GM18502 (cell line): ENCODE measurements at regions not wholly inside any gene's neighbourhood (a gene's known extent, or its start where the extent isn't known, plus 50 kb on each side); places are given as distances from the start of the nearest gene placed in this dataset.
"Not testable (repeated sequence)": the region's sequence is repeated elsewhere in the genome, so short reads cannot be mapped to it uniquely, and the experiment has no call there.

Experiments used
- ATAC-seq: cut with Tn5 transposase; IDR thresholded peaks from one replicate; pipeline ENCODE4 v1.9.1; 2021; ENCODE audit warnings: mild to moderate bottlenecking; ENCODE audit not compliant: unreplicated experiment, poor library complexity

DNA sequence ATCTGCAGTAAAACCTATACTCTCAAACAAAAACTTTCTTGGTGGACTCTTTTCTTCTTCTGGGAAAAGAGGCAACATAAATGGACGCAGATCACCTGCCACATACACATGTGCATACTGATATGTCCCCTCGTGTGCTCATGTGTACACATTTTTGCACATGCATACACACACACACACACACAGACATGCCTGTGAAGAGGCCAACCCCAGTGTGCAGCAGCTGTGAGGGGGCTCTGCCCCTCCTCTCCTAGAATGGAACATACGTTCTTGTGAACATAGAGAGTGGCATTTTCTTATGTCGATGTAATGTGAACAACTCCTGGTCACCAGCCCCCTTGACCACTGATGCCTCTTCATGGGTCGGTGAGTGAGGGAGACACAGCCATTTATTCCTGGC is 188.9 kb upstream of the PLGLB2 start:
- not testable (repeated sequence) for ATAC-seq

DNA sequence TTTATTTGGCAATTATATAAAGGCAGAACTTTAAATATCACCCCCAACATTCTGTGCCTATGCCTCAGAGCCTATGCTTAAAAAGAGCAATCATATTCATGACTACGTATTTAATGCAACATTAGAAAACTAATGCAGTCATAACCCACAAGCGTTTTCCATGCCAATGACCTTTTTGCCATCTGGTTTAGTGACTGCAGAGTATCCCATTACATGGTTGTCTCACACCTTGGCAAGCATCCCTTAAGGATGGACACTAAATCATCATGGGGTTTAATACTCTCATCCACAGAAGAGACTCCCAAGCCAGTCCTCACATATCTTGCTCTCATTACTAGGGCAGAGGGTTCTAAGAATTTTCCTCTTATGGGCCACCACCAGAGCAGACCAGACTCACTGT is 188.2 kb upstream of the PLGLB2 start:
- ATAC-seq: not testable (repeated sequence)

DNA sequence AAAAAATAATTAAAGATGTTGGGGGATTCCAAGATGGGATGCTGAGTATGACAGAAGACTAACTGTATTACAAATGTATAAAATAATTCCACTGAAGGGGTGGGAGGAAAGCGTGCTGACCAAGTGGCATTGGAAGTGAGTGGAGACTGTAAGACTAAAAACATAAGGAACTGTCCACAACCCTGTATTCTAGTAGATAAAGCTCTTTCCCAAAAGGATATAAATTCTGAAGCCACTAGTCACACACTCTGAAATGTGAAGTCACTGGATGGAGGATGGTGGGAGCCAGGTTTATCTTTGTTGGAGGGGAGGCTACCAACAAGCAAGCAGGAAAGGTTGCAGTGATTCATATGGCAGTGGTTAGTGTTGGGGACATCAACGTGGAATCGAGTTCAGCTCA is 182.8 kb upstream of the PLGLB2 start:
- not testable (repeated sequence) for ATAC-seq

DNA sequence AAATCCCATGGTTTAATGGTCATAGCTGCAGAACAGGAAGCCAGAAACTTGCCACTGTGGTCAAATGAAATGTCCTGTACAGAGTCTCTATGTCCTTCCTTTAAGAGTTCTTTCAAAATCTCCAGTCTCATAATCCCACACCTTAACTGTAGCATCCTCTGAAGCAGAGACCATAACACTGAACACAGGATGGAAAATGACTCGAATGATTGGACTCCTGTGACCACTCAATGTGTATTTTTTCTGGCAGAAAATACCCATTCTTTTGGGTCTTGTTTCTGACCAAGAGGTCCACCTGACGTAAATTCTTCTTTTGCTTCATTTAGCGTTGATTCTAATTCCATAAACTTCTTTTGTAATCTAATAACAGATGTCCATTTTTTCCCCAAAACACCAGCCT is 181.4 kb upstream of the PLGLB2 start:
- not testable (repeated sequence) for ATAC-seq

DNA sequence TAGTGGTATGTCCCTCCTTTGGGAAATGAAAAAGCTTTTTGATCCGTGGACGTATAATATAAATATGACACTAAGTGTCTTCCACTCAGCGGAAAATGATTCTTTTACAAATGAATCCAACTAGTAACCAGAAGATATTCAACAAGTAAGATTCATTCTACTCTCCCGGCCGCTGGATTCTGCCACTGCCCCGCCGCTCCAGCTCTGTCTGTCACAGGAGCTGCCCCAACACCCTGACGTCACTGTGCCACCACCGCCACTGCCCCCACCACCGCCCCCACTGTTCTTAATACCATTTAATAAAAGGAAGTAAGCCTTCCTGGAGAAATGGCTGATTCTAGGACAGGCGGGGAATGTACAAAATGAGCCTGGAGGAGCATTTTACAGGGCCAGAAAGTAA is 180.8 kb upstream of the PLGLB2 start:
- not testable (repeated sequence) for ATAC-seq

DNA sequence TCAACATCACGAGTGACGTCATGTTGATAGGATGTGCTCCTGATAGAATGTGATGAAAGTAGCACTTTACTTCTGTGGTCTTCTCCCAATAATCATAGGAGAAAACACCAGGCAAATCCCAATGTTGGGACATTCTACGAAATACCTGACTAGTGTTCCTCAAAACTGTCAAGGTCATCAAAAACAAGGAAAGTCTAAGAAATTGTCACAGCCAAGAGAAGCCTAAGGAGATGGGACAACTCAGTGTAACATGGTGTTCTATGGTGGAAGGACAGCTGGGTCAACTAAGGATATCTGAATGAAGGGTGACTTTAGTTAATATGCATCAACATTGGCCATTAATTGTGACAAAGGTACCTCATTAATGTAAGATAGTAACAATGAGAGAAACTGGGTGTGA is 180.0 kb upstream of the PLGLB2 start:
- ATAC-seq: not testable (repeated sequence)

DNA sequence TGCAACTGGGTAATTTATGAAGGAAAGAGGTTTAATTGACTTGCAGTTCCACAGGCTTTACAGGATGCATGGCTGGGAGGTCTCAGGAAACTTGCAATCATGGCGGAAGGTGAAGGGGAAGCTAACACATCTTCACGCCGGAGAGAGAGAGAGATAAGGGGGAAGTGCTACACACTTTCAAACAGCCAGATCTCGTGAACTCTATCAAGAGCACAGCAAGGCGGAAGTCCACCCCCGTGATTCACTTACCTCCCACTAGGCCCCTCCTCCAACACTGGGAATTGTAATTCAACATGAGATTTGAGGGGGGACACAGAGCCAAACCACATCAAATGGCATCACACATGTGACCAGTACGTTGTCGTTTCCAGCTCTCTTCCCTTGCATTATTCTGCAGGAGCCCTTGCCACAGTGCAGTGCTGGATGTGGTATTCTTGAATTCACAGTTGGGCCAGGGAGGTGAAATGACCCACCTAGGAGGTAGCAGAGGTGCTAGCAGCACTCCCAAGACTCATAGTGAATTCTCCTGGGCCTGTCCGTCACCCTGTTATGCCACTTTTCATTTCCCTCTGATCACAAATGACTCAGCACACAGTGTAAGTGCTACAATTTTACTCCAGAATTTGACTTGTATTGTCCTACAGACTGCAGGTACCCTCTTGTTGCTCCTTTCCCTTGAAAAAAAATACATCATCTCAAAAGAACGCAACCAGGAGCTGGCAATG is 179.2 kb upstream of the PLGLB2 start:
- ATAC-seq: not testable (repeated sequence)

DNA sequence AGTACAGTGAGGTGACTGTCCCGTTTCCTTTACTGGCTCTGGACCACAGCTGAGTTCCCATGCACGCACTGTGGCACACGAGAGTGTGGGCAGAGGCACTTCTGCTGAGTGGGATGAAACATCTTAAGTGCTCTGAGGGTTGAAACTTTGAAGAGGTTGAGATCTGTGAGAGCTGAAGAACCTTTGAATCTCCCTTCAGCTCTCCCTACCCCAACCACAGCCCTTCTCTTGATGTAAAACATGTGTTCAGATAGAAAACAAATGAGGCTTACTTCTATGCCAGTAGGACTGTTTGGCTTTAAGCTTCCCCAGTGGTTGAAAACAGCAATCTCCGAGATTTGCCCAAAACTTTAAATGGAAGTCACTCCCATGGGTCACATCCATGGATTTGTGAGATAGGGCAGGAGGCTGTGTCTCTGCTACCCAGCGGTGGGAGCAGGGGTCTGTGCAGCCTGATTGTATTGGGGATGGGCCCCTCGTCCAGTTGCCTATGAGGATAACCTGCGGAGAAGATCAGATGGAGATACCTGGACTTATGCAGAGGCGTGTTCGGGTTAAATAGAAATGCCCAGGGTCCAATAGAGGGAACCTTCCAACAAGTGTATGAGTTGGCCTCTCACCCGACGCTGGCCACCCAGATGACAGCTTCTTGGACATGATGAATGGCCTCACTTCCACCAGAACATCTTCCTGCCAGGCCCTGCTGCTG is 178.0 kb upstream of the PLGLB2 start:
- ATAC-seq: not testable (repeated sequence)

DNA sequence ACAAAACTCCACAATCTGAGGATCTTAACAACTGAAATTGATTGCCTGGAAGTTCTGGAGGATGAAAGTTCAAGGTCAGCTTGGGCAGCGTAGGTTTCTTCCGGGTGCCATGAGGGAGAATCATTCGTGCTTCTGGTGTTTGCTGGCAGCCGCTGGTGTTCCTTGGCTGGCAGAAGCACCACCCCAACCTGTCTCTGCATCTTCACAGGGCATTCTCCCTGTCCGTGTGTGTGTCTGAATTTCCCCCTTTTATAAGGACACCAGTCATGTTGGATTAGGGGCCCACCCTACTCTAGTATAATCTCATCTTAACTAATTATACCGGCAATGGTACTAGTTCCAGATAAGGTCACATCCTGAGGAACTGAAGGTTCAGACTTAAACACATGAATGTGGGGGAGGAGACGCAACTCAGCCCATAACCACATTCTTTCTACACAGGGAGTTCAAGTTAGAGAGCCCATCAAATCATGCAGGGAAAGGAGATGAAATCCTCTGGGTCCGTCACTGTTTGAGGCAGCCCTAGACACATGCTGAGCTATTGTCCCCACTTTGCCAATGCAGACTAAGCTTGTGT is 175.9 kb upstream of the PLGLB2 start:
- ATAC-seq: not testable (repeated sequence)

DNA sequence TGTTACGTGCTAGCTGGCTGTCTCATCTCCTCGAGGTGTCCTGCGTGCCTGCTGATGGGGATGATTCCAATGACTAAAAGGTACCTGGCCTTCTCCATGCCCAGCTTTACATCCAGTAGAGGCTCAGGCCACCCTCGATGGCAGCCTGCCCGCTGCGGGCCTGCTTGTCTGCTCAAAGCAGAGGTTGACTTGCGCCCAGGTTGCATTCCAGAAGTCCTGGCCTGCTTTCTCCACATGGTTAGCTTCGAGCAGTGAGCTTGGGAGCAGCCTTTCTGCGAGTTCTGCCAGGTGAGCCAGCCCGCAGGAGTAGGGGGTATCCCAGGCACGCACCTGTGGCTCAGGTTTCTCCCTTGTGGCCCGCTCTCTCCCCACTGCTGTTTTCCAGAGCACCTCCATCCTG is 175.0 kb upstream of the PLGLB2 start:
- ATAC-seq: not testable (repeated sequence)

DNA sequence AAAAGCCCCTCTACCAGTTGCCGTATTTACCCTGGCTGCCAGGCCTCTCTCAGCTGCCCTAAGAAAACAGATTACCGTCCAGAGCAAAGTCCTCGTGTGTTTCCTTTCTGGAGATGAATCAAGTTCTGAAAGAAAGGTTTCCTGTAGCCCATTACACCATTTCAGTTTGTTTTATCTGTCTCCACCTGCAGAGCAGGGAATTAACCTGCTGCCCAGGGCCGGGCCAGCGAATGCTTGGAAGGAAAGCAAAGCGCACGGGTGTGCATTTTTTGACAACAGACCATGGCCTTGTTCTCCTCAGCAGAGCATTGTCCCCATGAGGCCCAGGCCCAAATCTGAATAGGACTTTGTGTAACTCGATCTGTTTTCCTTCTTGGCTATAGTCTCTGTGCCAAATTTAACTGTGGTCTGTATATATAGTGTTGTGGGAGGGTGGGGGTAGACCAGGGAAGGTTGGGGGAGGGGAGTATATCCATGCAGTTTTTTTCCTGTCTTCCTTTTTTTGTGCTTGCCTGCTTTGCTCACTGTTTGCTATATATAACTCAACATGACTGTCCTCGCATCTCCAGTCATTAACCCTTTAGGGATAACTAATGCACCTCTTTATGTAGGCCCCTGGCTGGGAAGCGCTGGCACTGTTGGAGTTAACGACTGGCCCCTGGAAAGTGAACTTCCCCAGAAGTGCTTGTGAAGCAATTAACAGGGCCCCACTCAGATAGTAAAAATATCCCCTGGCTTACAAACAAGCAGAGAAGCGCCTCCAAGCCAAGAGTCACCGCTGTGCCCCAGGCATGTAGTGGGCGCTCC is 174.3 kb upstream of the PLGLB2 start:
- not testable (repeated sequence) for ATAC-seq

DNA sequence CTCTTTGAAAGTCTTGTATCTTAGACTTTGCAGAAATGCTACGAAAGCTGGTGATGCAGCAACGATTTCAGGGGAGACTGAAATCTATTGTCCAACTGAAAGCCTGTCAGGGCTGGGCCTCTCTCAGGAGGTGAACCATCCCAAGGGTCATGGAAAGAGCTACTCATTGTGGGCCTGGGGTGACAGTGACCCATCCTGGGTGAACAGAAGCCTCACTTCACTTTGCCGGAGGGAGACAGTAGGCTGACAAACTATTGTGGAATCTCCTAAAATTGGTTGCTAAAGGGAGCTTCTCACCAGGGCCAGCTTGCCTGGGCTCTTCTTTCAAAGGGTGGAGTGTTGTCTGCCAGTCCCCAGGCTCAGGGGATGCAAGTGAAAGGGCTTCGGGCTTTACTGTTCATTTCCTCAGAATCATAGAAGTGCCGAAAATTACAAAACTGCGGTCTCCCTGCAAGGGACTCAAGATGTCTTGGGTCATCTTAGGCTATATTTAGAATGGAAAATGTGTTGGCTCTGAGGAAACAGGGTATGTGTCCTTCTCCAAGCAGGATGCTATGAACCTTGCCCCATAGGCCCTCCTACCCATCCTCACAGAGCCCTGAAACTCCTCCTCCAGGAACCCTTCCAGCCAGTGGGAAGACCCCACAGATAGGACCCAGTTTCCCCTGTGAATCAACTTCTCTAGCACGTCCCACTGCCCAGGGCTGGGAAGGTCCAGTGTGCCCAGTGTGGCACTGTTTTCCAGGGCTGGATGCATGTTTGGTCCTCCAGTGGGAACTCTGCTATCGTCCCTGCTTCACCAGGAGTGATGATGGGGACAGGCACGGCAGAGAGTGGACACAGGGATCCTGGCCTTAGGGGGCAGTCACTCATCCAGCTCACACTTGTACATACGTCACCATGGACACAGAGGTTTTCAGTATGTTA is 173.4 kb upstream of the PLGLB2 start:
- ATAC-seq: not testable (repeated sequence)

DNA sequence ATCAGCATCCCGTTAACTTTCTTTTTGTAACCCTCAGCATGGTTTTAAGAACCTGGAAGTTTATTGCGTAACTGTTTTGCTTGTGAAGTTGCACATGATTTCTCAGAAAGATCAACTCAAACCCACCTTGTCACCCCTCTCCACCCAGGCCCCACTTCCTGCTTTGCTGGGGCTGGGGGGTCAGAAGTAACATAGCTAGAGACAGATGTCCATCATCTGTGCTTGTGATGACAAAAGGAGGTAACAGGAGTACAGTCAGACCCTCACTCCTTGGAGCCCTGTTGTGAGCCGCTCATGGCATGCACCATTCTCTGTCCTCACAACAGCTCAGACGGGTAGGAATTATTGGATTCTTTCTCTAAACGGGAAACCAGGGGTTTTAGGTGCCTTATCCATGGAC is 172.7 kb upstream of the PLGLB2 start:
- not testable (repeated sequence) for ATAC-seq

DNA sequence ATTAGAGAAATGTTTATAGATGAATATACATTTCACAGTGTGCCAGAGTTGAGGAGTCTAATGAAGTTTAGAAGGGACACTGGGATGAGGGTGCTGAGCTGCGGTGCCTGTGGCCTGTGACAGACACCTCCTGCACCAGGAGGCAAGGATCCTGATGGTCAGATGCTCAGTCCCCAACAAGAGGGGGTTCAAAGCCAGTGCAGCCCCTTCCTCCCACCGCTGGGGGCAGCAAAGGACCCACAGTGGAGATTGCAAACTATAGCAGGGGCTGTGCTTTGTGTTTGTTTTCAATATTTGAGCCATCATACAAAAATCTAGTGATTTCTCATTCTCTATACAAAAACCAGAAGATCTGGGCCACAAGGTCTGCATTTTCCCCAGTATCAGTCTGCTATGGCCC is 170.5 kb upstream of the PLGLB2 start:
- not testable (repeated sequence) for ATAC-seq

DNA sequence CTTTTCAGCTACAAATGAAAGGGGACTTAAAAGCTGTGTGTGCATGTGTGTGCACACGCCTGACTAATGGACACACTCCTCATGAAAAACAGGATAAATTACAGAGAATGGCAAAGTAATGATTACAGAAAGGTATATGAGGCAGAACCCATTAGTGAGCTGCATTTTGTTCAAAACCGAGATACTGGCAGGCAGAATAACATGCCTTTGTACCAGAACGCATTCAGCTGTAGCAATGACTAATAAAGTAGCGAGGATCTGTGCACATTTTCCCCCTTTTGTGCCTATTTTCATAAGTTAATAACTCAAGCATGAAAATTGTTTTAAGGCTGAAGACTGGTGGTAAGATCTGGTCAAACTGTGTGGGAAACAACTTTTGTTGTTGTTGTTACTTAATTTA is 165.7 kb upstream of the PLGLB2 start:
- ATAC-seq: not testable (repeated sequence)

DNA sequence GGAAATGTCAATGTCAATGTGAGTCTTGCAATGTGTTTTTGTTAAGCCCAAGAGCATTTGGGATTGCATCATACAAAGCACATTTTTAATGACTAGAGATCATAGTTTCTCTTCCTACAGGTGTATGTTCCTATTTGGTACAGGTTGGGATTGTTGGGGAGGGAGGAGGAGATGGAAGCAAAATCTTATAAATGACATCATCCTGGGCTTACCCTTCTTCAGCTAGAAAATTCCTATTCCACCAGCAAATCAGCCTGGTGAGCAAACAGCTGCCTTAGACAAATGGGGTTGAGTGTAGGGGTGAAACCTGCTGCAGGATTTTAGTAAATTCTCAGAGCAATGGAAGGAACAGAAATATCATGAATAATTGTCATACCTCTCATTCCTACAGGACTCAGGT is 165.3 kb upstream of the PLGLB2 start:
- ATAC-seq: not testable (repeated sequence)

DNA sequence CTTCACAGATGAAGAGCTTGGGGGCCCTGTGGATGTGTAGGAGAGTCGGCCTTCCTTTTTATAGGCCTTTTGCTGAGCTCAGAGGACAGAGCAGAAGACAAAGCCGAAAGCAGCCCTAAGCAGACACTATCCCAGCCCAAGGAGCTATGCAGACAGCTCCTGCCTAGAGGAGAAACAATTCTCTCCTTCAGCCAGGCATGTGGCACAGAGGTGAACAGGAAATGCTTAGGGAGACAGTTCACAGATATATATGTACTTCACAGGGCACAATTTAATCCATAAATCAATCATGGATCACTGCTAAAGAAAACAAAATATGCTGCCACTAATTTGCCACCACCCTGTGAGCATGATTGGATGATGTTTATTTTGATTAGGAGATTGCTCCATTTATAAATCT is 164.5 kb upstream of the PLGLB2 start:
- ATAC-seq: not testable (repeated sequence)

DNA sequence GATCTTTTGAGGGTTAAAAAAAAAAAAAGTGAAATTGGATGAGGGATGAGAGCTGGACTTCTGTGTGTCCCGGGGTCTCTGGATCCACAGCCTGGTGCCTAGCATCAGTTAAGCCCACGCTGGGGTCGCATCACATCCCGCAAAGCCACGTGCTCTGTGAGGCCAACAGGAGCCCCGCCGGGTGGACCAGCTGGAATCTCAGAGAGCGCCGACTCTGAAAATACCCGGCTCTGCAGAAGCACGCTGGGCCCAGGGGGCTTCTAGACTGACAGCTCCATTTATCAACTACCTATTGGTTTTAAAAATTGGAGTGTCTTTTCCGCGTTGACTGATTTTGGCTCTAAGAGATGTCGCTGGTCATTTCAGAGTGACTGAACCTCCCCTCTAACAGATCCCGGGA is 164.1 kb upstream of the PLGLB2 start:
- not testable (repeated sequence) for ATAC-seq

DNA sequence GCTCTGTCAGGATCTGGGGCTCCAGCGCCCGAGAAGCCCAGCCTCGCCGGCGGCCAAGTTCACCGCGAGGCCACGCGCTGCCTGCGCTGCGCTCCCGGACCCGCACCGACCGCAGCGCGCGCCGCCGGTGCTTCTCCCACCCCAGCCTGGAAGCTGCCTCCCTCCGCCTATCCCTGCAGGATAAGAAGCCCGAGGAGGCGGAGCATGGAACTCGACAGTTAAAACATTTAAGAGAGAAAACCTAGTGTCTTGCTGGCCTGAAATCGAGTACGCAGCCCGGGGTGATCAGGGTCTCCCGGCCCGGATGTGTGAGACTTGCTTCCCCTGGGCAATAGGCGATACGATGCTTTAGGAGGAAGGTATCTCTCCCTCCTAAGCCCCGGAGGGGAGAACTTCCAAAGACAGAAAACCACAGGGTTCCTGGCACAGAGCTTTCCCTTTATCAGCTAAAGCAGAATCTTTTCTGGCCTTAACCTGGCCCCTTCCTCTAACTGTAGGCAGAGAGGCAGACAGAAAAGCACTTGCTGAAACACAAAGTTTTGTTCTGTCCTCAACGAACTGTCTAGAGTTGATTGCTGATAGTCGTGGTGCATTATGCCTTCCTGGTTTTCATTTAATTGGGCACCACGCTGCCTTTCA is 163.5 kb upstream of the PLGLB2 start:
- not testable (repeated sequence) for ATAC-seq
